ENCODE measurements at regions not wholly inside any gene's neighbourhood (a gene's known extent, or its start where the extent isn't known, plus 50 kb on each side); places are given as distances from the start of the nearest gene placed in this dataset.

DNA sequence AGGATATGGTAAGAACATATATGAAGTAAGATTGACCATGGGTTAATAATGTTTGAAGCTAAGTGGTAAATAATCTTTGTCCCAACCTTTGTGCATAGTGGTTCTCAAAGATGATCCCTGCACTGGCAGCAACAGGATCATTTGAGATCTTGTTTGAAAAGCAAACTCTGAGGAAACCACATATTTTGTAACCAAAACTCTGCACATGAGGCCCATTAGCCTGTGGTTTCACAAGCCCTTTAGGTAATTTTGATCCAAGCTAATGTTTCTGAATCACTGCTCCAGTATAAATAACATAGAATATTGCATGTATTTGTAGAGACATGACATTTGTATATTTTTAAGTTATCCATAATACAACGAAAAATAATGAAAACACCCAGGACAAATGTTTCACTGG lies 147.9 kb upstream of the RGS18 start:
- H3K27ac ChIP-seq = no peak overlapping the region
- H3K4me1 ChIP-seq (ENCODE audit: insufficient read depth) = no peaks in the 10 kb centered on the region
- no peak for DNase-seq (ENCODE audit: low spot score)
- no peak overlapping the region for H3K4me3 ChIP-seq
- H3K9me3 ChIP-seq (ENCODE audit: low read depth) = no peaks in the 10 kb centered on the region
- no peaks in the 10 kb centered on the region for H3K79me2 ChIP-seq
- TF ChIP-seq, protein P1, sequence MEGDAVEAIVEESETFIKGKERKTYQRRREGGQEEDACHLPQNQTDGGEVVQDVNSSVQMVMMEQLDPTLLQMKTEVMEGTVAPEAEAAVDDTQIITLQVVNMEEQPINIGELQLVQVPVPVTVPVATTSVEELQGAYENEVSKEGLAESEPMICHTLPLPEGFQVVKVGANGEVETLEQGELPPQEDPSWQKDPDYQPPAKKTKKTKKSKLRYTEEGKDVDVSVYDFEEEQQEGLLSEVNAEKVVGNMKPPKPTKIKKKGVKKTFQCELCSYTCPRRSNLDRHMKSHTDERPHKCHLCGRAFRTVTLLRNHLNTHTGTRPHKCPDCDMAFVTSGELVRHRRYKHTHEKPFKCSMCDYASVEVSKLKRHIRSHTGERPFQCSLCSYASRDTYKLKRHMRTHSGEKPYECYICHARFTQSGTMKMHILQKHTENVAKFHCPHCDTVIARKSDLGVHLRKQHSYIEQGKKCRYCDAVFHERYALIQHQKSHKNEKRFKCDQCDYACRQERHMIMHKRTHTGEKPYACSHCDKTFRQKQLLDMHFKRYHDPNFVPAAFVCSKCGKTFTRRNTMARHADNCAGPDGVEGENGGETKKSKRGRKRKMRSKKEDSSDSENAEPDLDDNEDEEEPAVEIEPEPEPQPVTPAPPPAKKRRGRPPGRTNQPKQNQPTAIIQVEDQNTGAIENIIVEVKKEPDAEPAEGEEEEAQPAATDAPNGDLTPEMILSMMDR (IDR thresholded peaks at IDR 0.05; ENCODE audit: poor library complexity) = no peak
- TF ChIP-seq EZH2 (IDR thresholded peaks at IDR 0.05; ENCODE audit: borderline replicate concordance) (no peak), EZH2phosphoT487 (IDR thresholded peaks at IDR 0.05; ENCODE audit: low read depth, severe bottlenecking, unreplicated experiment) (no peak)
- H3K36me3 ChIP-seq (replicated peaks; ENCODE audit: insufficient read depth, low read depth) = no peaks in the 10 kb centered on the region
- H3K9me2 ChIP-seq (replicated peaks; ENCODE audit: insufficient read depth) = no peaks in the 10 kb centered on the region
- 100% methylated on average over 1 of the region's 1 CpG for WGBS (ENCODE audit: low lambda C conversion rate, missing lambda C conversion rate)
- H4K20me1 ChIP-seq (ENCODE audit: insufficient read depth, poor library complexity, severe bottlenecking) = no peaks in the 10 kb centered on the region
- no peaks in the 10 kb centered on the region for H3K27me3 ChIP-seq
- H3K4me2 ChIP-seq = no peak overlapping the region
- H2AFZ ChIP-seq = no peak overlapping the region

DNA sequence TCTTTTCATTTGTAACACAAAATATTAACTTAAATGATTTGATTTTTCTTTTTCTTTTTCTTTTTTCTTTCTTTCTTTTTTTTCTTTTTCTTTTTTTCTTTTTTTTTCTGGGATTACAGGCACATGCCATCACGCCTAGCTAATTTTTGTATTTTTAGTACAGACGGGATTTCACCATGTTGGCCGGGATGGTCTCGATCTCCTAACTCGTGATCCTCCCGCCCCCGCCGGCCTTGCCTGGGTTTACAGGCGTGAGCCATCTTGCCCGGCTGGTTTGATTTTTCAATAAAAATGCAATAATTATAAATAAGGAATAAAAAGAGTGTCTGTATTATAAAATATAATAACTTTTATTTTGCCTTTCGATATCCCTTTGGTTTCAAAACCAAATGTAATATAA lies 146.7 kb upstream of the RGS18 start:
- TF ChIP-seq EZH2 (IDR thresholded peaks at IDR 0.05; ENCODE audit: borderline replicate concordance) (no peak), EZH2phosphoT487 (IDR thresholded peaks at IDR 0.05; ENCODE audit: low read depth, severe bottlenecking, unreplicated experiment) (no peak)
- TF ChIP-seq, protein P1 (IDR thresholded peaks at IDR 0.05; ENCODE audit: poor library complexity) = no peak
- H3K9me2 ChIP-seq (replicated peaks; ENCODE audit: insufficient read depth) = no peaks in the 10 kb centered on the region
- DNase-seq (ENCODE audit: low spot score) = no peak
- no peak overlapping the region for H2AFZ ChIP-seq
- H3K4me1 ChIP-seq (ENCODE audit: insufficient read depth) = no peaks in the 10 kb centered on the region
- H3K9me3 ChIP-seq (ENCODE audit: low read depth) = no peaks in the 10 kb centered on the region
- H3K4me2 ChIP-seq = no peak overlapping the region
- H3K4me3 ChIP-seq = no peak overlapping the region
- no peaks in the 10 kb centered on the region for H4K20me1 ChIP-seq (ENCODE audit: insufficient read depth, poor library complexity, severe bottlenecking)
- H3K27ac ChIP-seq = no peak overlapping the region
- H3K36me3 ChIP-seq (replicated peaks; ENCODE audit: insufficient read depth, low read depth) = no peaks in the 10 kb centered on the region
- H3K79me2 ChIP-seq = no peaks in the 10 kb centered on the region
- no peaks in the 10 kb centered on the region for H3K27me3 ChIP-seq
- WGBS (ENCODE audit: low lambda C conversion rate, missing lambda C conversion rate) = 97% methylated on average over 11 of the region's 11 CpGs

DNA sequence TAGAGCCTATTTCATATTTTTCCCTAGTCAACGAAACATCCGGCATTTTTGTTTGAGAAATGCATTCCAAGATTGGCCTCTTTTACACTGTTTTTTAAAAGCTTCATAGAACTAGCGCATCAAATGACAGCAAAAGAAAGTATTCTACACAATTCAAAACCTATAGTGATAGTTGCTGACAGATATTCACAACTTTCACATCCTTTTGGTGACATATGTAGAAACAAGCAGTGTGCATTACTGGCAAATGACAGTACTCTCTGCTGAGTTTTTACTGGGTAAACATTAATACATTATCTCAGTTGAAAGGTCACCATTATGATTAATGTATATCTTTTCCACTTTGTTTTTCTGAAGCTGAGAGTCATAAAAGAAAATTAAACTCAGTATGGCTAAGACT lies 135.4 kb upstream of the RGS18 start:
- TF ChIP-seq EZH2phosphoT487 (IDR thresholded peaks at IDR 0.05; ENCODE audit: low read depth, severe bottlenecking, unreplicated experiment) (no peak), EZH2 (IDR thresholded peaks at IDR 0.05; ENCODE audit: borderline replicate concordance) (no peak)
- TF ChIP-seq, protein P1 (IDR thresholded peaks at IDR 0.05; ENCODE audit: poor library complexity) = no peak
- 93% methylated on average over 3 of the region's 3 CpGs for WGBS (ENCODE audit: low lambda C conversion rate, missing lambda C conversion rate)
- H3K4me3 ChIP-seq = no peak overlapping the region
- H3K9me2 ChIP-seq (replicated peaks; ENCODE audit: insufficient read depth) = no peaks in the 10 kb centered on the region
- no peak overlapping the region for H3K4me2 ChIP-seq
- H3K79me2 ChIP-seq = no peaks in the 10 kb centered on the region
- DNase-seq (ENCODE audit: low spot score) = no peak
- H3K4me1 ChIP-seq (ENCODE audit: insufficient read depth) = no peaks in the 10 kb centered on the region
- H4K20me1 ChIP-seq (ENCODE audit: insufficient read depth, poor library complexity, severe bottlenecking) = no peaks in the 10 kb centered on the region
- no peaks in the 10 kb centered on the region for H3K27me3 ChIP-seq
- H3K9me3 ChIP-seq (ENCODE audit: low read depth) = no peaks in the 10 kb centered on the region
- H3K27ac ChIP-seq = no peak overlapping the region
- no peaks in the 10 kb centered on the region for H3K36me3 ChIP-seq (replicated peaks; ENCODE audit: insufficient read depth, low read depth)
- no peak overlapping the region for H2AFZ ChIP-seq

DNA sequence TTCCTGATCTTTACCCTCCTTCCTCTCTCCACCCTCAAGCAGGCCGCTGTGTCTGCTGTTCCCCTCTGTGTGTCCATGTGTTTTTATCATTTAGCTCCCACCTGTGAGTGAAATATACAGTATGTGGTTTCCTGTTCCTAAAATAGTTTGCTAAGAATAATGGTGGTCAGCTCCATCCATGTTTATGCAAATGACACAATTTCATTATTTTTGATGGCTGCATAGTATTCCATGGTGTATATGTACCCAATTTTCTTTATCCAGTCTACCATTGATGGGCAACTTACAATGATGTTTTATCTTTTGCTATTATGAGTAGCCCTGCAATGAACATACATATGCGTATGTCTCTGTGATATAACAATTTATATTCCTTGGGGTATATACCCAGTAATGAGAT lies 133.4 kb upstream of the RGS18 start:
- Histone ChIP-seq H3K4me2 (no peak overlapping the region), H3K9me3 (ENCODE audit: low read depth) (no peaks in the 10 kb centered on the region), H3K27me3 (no peaks in the 10 kb centered on the region), H3K27ac (no peak overlapping the region), H3K4me1 (ENCODE audit: insufficient read depth) (no peaks in the 10 kb centered on the region), H2AFZ (no peak overlapping the region), H3K4me3 (no peak overlapping the region), H3K36me3 (replicated peaks; ENCODE audit: insufficient read depth, low read depth) (no peaks in the 10 kb centered on the region), H3K9me2 (replicated peaks; ENCODE audit: insufficient read depth) (no peaks in the 10 kb centered on the region), H4K20me1 (ENCODE audit: insufficient read depth, poor library complexity, severe bottlenecking) (no peaks in the 10 kb centered on the region), H3K79me2 (no peaks in the 10 kb centered on the region)
- DNase-seq (ENCODE audit: low spot score) = no peak
- TF ChIP-seq, protein P1 (IDR thresholded peaks at IDR 0.05; ENCODE audit: poor library complexity) = no peak
- no peak for TF ChIP-seq EZH2phosphoT487 (IDR thresholded peaks at IDR 0.05; ENCODE audit: low read depth, severe bottlenecking, unreplicated experiment)
- no peak for TF ChIP-seq EZH2 (IDR thresholded peaks at IDR 0.05; ENCODE audit: borderline replicate concordance)
- 90% methylated on average over 2 of the region's 2 CpGs for WGBS (ENCODE audit: low lambda C conversion rate, missing lambda C conversion rate)
